Sciatic nerve (tissue), 2 donors: ENCODE measurements at regions not wholly inside any gene's neighbourhood (a gene's known extent, or its start where the extent isn't known, plus 50 kb on each side); places are given as distances from the start of the nearest gene placed in this dataset.

ENCODE experiments used
- ATAC-seq: fragments of 200-7000 bp; cut with Tn5 transposase; one replicate; pipeline ENCODE4 v1.9.1; 2020; ENCODE audit warnings: mild to moderate bottlenecking, moderate library complexity
- DNase-seq: peaks from one replicate; pipeline ENCODE4 v3.0.0-alpha.2; 2020; ENCODE audit warnings: low spot score
- intact Hi-C: fragments of 100-400 bp; cut with DNase I; formaldehyde crosslinking; loops from one replicate; pipeline ENCODE4 v1.14.2; 2022
- donor health status: DM: no; HTN: no; CAD: no.
- donor health status: DM: no; HTN: no; CAD: no.

DNA sequence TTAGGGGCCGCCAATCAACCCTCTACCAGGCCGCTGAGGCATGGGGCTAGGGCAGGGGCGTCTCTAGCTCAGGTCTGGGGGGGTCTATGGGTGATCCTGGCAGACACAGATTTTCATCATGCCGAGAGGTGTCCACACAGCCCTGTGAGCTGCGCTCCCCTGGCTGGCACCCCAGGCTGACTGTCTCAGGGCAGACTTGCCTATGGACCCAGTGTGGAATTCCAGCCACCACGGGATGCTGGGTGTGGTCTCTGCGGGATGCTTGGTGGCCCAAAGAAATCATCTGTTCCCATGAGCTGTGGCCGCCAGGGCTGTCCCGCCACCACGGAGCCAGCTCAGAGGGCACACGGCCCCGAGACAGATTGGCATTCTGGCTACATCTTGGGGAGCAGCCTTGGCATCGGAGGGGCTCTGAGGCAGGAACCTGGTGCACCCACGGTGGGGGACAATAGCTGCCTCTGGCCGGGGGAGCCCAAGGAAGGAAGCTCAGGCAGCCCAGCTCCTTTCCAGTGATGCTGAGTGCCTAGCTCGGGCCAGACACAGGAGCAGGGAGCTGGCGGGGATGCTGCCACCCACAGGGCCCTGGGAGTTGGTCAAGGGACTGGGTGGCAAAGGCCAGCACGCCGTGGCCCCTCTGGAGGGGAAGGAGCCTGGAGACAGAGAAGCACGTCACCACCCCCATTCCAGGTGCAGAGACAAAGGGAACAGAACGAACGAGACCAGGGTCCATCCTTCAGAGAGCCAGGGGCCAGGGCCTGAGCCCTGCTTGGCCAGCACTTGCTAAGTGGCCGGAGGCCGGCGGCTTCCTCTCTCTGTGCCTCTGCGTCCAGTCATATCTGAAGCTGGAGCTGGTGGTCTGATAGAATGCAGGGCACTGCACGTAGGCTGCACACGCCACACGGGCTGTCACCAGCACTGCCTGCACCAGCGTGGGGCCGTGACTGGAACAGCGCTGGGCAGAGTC, 64.4 kb upstream of the FGF3 start:
- intact Hi-C loops, result loop anchor here (10.0 kb wide), 1 partner anchor 179 kb away; the partner anchor contains the start of gene FGF19
- no peak for ATAC-seq
- DNase-seq, result no peak

DNA sequence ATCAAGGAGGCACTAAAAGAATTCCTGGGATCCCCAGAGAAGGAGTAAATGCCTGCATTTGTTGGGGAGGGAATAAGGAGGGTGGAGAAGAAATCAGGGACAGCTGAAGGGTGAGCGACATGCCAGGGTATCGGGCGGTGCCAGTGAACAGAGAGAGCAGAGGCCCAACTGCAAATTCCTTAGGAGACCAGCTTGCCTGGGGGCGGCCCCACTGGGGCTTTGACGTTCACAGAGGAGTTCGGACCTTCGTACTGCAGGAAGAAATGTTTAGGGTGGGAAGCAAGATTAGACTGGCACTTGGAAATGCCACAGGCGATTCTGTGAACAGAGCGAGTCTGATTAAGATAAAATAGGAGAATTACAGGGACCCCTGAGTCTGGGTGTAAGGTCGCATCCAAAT, 65.1 kb upstream of the FGF3 start:
- ATAC-seq, result no peak
- intact Hi-C loops, result loop anchor here (10.0 kb wide), 1 partner anchor 179 kb away; the partner anchor contains the start of gene FGF19
- DNase-seq, result no peak

DNA sequence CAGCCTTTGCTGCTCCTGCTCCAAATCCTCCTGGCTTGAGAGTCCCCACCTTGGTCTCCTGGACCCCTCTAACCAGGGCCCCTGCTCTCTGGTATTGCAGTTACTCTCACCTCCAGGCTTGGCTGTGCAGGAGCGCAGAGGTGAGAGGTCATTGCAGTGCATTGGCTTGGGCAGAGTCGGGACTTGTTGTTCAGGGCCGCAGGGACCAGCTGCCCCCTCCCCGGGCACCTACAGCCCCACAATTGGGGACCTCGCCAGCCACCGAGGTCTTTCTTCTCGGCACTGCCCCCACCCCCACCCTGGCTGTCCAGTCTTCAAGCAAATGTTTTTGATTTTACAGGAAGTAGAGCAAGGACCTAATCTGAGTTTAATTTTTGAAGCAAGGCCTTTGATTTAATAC, 65.5 kb upstream of the FGF3 start:
- intact Hi-C loops, result loop anchor here (10.0 kb wide), 1 partner anchor 180 kb away; the partner anchor contains the start of gene FGF19
- ATAC-seq (no peak), DNase-seq (no peak)

DNA sequence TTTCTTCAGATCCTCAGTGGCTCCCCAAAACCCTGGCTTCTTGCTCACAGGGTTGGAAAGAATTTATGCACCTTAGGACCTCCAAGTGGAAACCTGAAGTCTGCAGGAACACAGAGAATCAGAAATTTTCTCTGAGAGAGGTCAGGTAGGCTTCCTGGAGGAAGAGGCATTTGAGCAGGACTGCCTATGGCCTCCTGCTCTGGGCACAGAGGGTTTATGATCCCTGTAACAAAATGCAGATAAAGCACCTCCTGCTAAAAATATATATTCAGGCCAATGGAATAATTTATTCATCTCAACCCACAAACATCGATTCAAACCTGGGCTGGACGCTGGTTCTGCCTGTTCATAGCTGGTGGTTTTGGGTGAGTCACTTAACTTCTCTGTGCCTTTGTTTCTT, 68.1 kb upstream of the FGF3 start:
- DNase-seq (no peak), ATAC-seq (no peak)
- intact Hi-C loops, result loop anchor here (10.0 kb wide), 1 partner anchor 183 kb away; the partner anchor contains the start of gene FGF19

DNA sequence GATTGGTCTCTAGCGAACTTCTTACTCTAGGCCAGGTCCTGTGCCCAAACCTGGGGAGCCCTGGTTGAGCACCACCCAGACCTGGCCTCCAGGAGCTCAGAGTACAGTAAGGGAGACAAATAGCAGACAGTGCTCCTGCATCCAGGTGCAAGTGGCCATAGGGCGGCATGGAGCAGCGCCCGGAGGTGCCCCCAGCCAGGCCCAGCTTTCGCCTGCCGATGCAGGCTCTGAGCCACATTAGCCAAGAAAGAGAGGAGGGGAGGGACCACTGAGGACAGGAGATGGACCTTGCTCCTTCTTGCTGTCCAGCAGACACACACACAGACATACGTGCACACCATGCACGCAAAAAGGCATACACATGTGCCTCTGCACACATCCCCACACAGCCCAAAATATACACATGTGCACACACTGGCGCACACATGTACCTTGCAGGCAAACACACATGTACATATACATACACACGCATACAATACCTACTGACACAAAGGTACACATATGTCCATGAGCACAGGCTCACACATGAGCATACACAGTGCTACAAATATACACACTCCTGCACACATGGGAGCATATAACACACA, 68.7 kb upstream of the FGF3 start:
- intact Hi-C loops, result loop anchor here (10.0 kb wide), 1 partner anchor 183 kb away; the partner anchor contains the start of gene FGF19
- no peak for ATAC-seq
- no peak for DNase-seq

DNA sequence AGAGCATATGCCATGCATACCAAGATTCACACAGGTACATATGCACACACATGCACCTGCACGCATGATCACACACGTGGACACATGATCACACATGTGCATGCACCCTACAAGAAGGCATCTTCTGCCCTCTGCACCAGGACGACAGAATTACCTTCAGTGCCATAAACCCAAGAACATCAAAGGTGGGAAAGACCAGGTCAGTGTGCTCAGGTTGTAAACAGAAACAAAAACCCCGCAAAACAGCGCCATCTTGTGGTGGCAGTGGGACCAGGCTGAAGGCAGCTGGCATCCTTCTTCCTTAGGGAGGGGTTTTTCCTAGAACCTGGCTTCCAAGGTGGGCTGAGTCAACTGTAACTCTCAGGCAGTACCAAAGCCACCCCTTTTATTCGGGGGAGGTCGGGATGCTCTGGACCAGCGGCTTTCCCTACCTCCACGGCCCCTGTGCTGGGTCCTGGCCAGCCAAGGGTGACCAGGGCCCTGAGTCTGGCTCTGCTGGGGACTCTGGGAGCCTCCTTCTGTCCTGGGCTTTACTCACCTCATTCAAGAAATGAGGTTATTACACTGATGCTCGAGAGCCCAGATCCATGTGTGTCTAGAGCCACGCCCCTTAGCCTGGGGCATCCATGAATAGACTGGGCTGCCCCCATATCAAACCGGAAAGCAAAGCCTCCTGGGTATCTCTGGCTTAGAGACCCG, 69.4 kb upstream of the FGF3 start:
- DNase-seq, result peak; percentile 78
- ATAC-seq, result peak; percentile 45
- intact Hi-C loops, result loop anchor here (10.0 kb wide), 1 partner anchor 184 kb away; the partner anchor contains the start of gene FGF19

DNA sequence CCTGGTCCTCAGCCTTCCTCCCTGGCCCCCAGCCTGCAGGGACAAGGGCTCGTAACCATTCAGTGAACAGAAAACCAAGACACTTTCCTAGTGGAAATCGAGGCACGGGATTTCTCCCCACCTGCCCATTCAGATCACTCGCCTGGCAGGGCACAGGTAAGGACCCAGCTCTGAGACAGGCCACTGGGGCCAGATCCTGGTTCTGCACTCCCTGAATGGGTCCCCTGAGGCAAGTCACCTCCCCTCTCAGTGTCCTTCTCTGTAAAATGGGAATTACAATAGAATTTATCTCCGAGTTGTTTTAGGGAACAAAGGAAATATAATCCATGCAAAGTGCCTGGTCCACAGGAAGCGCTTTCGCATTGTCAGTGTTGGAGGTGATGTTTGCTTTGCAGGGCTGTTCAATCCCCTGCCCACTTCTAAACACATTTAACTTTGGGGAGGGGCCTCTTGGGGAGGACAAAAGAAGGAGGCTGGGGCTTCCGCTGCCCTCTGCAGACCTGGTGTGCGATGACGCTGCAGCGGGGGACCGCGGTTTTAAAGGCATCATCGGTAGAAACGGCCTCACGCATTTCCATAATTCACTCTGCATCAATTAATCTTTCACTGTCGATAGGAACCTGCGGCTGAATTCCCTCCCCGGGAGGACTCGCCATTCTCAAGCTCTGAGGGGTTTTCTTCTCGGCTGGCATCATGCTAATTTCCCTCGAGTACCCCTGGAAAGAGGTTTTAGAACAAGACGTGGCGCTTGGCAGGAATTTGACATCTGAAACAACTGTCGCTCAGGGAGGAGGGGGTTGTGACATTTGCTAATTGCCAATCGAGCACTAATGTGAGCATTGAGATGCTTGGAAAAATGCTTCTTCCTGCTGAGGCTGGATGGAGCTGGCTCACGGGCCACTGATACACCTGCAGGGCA, 70.4 kb upstream of the FGF3 start:
- DNase-seq (no peak), ATAC-seq (no peak)
- intact Hi-C loops, result loop anchor here (10.0 kb wide), 1 partner anchor 185 kb away; the partner anchor contains the start of gene FGF19

DNA sequence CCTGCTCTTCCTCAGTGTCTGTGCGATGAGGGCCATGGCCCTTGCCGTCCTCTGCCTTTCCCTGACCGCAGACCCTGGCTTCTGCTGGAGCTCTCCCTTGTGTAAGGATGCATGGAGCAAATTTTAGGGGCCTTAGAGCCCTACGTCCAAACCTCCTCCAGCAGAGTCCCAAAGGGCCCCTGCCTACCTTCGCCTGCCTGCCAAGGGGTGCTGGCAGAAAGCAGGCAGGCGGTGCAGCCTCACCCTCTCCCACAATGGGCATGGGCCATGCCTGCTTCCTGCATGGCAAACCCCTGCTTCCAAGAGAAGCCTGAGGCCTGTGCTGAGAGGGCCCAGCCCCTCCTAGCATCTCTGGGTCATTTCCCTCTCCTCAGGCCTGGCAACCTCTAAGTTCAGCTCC, 71.3 kb upstream of the FGF3 start:
- ATAC-seq (no peak), DNase-seq (no peak)
- intact Hi-C loops, result no loop called here

DNA sequence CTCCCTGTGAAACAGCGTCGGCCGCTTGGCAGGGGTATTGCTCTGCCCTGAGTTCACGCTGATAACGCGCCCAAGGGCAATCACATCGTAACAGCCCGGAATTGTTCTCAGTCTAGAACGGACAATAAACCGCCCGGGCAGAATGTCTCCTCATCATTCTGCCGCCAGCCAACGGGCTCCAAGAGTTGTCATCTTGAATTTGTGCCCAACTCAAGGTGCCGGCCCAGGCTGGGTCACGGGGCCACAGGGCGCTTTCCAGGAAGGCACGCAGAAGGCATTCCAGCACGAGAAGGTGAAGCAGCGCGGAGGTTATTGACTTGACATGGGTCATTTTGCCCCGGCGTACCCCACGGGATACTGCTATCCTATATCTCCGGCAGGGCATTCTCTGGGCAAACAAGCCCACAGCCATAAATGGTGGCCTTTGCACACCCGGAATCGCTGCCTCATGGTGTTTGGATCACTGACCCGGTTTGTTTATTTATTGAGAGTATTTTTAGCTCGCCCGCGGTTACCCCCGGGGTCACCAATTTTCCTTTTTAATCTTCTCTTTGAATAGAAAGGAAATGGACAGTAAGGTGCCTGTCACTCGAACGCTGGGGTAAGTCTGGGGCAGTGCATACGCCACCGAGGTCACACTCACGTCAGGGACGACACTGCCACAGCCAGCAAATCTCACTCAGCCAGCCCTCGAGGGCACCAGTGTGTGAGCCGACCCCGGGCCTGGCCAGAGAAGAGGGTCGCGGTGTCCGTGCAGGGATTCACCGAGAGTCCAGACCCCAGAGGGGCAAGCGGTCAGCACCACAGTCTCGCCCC, 72.4 kb upstream of the FGF3 start:
- no peak for ATAC-seq
- DNase-seq, result no peak
- intact Hi-C loops, result no loop called here

DNA sequence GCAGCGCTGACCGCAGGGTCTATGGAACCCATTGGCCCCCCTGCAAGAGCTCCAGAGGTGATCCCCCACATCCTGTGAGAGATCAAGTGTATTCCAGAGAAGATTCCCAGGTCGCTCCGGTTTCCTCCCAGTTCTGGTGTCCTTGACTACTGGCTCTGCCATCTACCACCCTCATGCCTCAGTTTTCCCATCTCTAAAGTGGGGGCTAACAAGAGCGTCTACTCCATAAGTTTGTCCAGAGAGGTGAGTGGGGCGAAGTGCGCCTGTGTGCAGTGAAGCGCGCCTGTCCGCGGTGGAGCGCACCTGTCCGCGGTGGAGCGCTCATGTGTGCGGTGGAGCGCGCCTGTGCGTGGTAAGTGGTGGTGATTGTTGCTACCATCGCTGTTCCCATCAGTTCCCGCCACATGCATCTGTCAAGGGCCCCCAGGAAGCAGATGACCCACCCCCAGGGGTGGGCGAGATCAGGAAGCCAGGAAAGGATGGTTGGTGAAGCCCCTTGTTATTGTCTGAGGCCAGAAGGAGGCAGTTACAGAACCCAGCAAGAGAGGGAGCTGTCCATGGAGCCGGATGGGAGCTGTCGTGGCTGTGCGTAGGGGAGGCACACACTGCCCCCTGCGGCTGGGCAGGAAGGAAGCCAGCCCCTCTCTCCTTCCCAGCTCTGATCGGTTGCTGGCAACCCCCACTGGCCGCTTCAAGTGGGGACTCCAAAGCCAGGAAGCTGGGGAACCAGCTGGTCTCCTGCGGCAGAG, 73.2 kb upstream of the FGF3 start:
- intact Hi-C loops, result no loop called here
- no peak for ATAC-seq
- DNase-seq, result no peak

DNA sequence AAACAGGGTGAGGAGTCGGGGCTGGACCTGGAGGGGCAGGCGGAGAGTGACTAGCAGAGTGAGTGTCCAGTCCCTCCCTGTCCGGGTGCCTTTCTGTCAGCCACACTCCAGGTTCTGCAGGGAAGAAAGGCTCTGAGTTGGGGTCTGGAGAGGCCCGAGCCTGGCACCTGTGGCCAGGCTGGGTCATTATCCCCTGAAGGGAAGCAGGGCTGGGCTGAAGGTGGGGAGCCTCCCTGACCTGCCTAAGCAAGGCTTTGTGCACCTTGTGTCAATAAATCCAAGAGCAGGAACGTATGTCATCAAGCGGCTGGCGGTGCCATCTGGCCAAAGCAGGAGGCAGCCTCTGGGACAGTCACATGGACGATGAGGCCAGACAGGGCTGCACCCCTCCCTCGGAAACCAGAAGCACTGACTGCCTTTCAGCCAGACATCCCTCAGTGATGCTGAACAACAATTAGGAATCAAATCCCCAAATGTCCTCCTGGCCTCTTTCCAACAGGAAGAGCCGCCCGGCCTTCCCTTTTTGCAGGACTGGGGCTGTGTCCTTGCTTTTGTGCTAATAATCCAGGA, 73.9 kb upstream of the FGF3 start:
- no peak for ATAC-seq
- no peak for DNase-seq
- intact Hi-C loops, result no loop called here

DNA sequence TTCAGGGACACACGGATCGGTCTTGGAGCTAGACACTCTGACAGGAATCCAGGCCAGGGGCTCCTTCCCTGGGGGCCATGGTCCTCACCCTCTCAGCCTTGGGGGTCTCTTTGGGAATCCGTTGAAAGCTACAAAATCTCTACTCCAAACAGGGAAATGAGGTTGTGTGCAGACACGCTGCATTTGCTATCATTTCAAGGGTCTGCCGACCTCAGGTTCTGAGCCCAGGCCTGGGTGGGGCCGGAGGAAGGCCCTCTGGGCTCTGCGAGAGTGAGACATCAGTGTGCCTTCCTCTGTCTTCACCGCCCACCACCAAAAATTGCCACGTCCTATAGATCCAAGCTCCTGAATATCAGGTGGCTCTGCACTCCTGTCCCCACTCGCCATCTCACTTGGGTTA, 74.4 kb upstream of the FGF3 start:
- DNase-seq (no peak), ATAC-seq (no peak)
- intact Hi-C loops, result no loop called here

DNA sequence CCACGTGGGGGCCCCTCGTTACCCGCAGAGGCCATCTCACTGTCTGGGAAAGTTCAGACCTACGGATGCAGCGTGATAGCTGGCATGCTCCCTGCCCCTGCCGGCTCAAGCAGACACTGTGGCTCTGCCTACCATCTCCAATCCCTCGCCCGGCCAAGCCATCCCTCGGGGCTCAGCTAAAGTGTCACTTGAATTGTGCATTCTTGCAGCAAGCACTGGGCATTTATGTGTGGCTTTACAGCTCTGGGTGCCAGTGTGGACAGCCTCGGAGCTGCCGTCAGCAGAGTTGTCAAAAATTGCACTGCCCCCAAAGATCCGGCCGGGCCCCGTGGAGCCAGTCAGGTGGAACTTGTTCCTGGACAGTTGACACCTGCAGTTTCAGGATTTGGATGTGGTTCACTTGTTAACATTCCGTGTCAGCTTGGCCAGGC, 75.0 kb upstream of the FGF3 start:
- intact Hi-C loops, result no loop called here
- no peak for ATAC-seq
- no peak for DNase-seq

DNA sequence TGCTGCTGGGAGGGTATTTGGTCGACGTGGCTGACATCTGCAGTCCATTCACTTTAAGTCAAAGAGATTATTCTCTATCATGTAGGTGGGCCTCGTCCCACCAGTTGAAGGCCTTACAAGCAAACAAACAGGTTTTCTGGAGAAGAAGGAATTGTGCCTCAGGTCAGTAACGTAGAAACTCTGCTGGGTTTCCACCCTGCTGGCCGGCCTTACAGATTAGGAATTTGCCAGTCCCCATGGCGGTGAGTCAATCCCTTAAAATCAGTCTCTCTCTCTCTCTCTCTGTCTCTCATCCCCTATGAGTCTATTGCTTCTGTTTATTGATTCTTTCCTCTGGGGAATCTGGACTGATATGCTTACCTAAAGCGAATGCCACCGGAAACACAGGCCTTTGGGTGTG, 75.4 kb upstream of the FGF3 start:
- no peak for ATAC-seq
- intact Hi-C loops, result no loop called here

DNA sequence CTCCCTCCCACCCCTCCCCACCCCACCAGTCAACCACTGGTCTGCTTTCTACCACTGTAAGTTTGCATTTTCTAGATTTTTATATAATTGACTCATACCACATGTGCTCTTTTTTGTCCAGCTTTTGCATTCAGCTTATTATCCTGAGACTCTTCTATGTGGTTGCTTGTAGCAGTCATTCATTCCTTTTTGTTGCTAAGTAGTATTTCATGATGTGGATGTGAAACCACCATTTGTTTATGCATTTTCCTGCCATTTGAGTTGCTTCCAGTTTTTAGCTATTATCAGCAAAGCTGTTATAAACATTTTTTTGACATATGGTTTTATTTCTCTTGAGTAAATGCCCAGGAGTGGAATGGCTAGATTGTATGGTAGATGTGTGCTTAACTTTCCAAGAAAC, 77.0 kb upstream of the FGF3 start:
- intact Hi-C loops, result no loop called here
- ATAC-seq, result no peak
- no peak for DNase-seq

More for the DNA sequence above, 75.4 kb upstream of the FGF3 start:
- no peak for DNase-seq

DNA sequence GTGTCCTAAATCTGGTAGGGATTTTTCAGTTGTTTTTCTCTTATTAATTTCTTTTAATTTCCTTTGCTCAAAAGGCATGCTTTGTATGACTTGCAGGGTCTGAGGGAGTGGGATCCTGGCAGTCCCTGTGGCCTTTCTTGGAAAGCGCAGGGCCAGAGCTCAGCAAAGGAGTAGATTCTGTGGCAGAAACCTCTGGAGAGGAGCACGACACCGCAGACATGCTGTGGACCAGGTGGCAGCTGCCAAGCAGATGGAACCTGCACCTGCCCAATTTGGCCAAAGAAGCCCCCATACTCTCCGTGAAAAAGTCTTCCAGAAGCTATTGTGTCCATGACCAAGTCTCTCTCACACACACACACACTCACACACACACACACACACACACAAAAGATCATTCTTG, 78.9 kb upstream of the FGF3 start:
- DNase-seq (no peak), ATAC-seq (no peak)
- intact Hi-C loops, result no loop called here
